ENCODE measurements at regions not wholly inside any gene's neighbourhood (a gene's known extent, or its start where the extent isn't known, plus 50 kb on each side); places are given as distances from the start of the nearest gene placed in this dataset.

GRCh38 chr7:12802070-12802469 lies 114.6 kb downstream of the ARL4A start:
- TF ChIP-seq CTCF (IDR thresholded peaks at IDR 0.05) = no peak
- peak in 2 of 3 donors; percentile 66 to 79 for TF ChIP-seq POLR2AphosphoS5 (IDR thresholded peaks at IDR 0.05)
- TF ChIP-seq POLR2A (IDR thresholded peaks at IDR 0.05) = no peak
- no peak for TF ChIP-seq EP300 (IDR thresholded peaks at IDR 0.05)

Data from stomach (tissue), 4 donors.